Left hindlimb (tissue), 1 donor: ENCODE measurements at regions not wholly inside any gene's neighbourhood (a gene's known extent, or its start where the extent isn't known, plus 50 kb on each side); places are given as distances from the start of the nearest gene placed in this dataset.

Source experiments
- DNase-seq: peaks from one replicate; pipeline ENCODE4 v3.0.0-alpha.2; 2018

DNA sequence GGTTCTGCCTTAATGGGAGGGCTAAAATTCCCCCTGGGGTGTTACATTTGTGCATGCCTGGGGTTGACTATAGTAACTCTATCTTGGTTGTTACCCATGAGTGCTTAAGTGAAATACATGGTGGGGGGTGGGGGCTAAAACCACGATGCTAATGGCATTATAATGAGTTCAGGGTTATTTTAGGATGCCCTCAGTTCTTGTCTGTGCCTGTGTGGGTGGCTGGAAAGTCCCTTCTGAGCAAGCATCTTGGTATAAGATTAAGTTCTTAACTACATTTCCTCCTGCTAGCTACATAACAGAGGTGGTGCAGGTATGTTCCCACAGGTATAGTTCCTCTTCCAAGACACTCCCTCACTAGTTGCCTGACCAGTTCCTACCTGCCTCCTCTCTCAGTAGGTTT lies 822.3 kb downstream of the LRFN5 start:
- no peak for DNase-seq

DNA sequence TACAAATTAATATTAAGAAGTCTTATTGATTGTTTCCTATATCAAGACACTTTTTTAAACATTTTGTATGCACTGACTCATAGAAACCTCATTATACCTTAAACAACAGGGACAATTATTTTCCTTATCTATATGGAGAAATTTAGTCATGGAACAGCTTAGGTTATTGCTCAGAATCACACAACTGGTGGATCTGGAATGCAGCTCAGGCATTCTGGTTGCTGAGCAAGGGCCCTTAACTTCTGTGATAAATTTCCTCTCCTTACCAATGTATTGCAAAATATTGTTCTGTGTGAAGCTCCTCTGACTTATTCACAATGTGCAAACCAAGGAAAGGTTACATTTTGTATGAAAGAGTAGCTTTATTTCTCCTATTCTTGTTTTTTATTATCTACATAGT lies 817.8 kb downstream of the LRFN5 start:
- no peak for DNase-seq

DNA sequence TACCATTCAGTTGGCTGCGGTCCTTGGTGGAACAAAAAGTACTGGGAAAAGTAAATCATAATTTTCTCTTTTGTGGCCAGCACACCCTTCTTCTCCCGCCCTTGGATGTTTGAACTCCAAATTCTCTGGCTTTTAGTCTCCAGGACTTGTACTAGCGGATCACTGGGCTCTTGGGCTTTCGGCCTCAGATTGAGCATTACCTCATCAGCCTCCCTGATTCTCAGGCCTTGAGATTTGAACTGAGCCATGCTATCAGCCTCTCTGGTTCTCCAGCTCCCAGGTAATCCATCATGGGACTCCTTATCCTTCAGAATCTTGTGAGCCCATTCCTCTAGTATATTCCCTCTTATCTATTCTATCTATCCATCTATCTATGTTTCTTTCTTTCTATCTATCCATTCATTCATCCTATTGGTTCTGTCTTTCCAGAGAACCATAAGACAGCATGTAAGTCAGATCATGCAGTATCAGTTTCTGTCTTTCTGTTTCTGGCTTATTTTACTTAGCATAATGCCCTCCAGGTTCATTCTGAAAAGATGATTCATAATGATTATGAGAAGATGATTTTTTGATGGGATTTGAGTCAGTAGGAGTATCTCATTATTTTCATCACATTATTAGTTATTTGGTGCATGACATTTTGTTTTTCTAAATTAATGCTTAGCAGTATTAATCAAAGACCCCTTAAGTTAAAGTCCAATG lies 814.9 kb downstream of the LRFN5 start:
- no peak for DNase-seq

DNA sequence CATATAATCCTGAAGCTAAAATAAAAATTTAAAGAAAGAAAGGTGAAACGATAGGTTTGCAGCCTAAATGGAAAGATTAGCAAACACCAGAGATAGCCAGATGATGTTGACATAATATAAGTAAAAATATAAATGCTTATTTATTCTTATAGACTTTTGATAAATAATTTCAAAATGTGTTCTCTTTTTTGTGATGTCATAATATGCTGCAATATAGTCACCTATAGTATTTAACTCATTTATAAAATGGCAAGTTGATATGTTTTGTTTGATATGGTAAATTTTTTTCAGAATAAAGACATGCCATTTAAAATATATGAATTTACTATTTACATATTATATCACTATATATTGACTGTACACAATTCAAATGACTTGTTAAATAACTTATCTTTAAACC lies 813.4 kb downstream of the LRFN5 start:
- DNase-seq, result no peak

DNA sequence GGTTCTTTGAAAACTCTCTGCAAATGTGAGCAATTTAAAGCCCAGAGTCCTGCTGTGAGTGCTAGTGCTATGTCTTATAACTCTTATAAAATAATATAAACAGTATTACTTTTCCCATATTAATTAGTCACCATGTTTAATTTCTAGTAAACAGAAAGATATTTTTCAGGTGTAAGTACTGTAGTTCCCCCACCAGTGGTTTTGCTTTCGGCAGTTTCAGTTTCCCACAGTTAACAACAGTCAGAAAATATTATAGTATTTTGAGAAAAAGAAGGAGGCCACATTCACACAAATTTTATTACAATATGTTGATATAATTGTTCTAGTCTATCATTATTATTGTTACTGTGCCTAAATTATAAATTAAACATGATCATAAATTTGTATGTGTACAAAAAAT lies 800.5 kb downstream of the LRFN5 start:
- no peak for DNase-seq

DNA sequence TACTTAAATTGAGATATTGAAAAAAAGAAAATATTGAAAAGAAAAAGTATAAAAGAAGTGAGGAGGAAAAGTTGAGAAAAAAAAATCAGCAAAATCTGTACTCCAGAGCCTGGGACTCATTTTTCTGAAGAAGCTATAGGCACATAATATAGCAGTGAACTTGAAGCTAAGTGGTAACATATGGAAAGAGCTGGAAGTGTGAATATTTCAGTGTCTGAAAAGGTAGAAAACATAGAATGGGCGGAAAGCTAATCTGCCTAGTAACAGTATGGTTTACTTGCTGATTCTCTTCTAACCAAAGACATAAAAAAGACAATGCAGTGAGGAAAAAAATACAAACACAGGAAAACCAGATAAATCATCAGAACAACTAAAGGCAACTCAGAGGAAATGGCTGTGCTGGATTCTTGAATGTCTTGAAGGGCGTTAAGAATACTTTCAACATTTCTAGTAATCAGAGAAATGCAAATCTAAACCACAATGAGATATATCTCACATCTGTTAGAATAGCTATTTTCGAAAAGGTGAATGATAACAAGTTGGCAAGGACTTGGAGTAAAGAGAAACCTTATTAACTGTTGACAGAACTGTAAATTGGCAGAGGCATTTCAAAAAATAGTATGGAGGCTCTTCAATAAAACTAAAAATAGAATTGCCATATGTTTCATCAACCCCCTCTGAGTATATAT lies 784.6 kb downstream of the LRFN5 start:
- DNase-seq, result no peak

DNA sequence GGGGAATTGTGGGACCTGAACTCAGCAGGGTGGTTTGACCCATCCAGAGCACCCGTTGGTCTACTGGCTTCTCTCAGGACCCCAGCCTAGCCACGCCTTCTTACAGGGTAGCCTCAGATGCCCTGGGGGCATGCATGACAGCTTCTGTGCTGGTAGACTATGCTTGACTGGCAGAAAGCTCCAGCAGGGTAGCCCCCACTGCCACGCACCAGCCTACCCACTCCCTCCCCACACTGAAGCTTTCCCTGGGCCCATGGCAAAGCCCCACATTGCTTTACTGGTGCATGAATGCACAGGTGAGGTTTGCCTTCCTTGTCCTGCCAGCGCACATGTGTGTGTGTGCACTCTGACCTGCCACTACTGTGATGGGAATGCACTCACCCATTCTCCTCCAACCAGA lies 772.2 kb downstream of the LRFN5 start:
- peak; percentile 21 for DNase-seq

DNA sequence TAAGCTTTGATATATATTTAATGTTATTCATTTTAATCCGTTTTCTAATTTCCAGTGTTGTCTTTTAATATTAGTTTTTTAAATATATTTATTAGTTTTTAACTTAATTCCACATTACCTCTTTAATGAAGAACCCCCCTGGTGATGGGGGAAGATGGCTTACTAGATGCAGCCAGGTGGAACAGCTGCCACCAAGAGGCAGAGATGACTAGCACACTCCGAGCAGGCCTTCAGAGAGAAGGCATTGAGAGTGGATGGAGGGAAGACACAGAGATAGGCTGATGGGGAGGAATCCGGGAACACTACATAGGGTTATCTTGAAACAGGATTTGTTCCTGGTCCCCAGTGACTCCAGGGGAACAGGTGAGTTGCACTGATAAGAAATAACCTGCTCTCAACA lies 771.6 kb downstream of the LRFN5 start:
- DNase-seq, result no peak

DNA sequence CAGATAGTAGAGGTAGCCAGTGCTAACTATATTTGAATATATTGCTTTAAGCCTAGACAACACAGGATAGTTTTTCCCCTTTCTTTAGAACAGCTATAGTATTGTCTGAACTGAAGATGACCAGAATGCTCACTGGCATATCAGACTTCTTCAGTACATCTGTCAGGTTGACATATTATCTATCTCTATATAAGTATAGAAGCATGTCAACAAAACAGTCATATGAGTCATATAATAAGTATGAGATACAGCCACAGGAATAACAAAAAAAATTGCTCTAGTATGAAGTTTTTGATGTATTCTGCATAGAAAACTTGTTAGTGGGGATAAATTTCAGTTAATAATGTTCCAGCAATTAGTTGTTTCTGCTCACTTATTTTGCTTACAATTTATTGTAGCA lies 767.7 kb downstream of the LRFN5 start:
- DNase-seq, result no peak

DNA sequence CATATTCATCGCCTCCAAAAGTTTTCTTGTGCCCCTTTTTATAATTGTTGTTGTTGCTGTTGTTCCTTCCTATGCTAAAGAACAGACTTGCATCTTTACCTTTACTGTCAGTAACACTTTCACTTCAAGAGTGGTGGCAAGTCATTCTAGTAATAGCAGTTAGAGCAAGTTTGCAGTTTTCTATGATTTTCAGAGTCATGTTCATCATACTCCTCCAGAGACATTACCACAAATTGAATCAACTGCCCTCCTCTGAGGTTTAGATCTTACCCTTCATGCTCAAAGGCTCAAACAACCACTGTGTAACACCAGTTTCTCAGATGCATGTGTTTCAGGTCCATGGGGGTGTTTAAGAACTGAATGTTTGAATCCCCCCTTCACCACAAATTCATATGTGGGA lies 763.4 kb downstream of the LRFN5 start:
- DNase-seq, result no peak

DNA sequence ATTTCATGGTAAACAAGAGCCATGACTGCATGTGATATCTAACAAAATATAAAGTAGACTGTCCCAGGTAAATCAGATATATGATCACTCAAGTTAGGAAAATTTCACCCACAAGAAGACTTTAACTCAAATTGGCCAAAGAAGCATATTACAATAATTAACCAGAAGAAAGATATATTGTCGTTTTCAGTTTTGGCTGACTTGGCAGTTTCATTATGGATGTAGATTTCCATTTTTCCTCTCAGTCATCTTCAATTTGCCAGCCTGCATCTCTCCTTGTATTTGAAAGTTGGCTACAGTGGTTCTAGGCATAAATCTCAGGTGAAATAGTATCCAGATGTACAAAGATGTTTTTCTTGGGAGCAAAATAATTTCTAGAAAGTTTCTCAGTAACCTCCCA lies 761.6 kb downstream of the LRFN5 start:
- DNase-seq, result no peak

DNA sequence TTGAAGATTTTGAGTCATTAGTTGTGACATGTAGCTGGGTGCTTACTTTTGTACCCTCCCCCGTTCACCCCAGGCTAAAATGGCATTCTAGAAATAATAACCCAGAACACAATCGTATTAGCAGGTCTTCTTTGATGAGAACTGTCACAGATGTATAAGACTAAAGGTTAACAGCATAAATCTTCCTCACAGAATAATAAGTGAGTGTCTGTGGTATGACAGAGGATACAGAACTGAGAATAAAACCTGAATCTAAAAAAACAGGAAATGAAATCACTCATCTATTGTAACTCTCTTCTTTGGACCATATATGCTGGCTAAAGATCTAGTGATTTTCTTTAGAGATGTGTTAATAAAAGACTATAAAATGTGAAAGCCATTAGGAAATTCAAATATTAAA lies 746.6 kb downstream of the LRFN5 start:
- no peak for DNase-seq

DNA sequence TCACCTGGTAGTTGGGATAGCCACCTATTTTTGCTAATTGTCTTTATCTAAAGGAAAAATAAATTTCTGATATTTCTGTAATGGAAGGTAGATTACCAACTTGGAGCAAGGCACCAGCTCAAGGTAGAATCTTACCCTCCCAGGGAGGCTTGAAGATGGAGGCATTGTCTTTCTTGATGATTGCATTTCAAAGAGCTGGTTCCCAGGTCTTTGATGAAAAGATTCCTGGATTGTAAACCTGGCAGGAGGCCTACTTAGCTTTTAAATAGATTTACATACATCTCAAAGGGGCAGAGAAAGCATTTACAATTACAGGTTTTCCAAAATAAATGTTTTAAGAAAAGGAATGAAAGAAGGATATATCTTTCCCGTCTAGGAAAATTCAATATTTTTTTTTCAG lies 729.2 kb downstream of the LRFN5 start:
- no peak for DNase-seq

DNA sequence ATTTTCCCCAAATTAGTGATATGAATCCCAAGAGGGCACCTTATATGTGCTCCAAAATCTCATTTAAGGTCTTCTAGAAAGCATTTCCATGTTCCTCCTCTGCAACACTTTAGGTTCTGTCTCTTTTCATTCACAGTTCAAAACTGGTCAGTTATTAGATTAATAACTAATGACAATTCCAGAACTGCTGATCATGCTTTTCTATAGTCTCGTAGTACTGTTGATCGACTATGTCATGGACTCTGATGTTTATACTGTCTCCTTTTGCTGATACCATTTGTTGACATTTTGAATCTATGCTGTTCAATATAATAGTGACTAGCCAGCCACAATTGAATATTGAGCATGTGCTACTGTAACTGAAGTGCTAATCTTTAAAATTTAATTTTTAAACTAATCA lies 728.3 kb downstream of the LRFN5 start:
- no peak for DNase-seq

DNA sequence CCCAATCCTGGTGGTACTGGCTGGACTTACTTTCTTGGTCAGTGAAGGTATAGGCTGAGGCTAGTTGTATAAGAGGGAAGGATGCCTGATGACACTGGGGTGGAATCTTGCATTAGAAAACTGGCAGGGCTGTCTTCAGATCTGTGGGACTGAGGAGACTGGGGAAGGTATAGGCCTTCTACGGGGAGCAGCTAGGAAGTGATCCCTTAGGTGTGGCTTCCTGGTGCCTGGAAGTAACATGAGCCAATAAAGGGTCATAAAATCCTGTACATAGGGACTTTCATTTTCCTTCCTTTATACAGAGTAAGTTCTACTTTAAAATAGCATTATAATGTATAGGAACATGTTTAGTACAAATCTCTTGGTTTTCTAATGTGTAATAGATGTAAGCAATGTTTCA lies 716.8 kb downstream of the LRFN5 start:
- no peak for DNase-seq

DNA sequence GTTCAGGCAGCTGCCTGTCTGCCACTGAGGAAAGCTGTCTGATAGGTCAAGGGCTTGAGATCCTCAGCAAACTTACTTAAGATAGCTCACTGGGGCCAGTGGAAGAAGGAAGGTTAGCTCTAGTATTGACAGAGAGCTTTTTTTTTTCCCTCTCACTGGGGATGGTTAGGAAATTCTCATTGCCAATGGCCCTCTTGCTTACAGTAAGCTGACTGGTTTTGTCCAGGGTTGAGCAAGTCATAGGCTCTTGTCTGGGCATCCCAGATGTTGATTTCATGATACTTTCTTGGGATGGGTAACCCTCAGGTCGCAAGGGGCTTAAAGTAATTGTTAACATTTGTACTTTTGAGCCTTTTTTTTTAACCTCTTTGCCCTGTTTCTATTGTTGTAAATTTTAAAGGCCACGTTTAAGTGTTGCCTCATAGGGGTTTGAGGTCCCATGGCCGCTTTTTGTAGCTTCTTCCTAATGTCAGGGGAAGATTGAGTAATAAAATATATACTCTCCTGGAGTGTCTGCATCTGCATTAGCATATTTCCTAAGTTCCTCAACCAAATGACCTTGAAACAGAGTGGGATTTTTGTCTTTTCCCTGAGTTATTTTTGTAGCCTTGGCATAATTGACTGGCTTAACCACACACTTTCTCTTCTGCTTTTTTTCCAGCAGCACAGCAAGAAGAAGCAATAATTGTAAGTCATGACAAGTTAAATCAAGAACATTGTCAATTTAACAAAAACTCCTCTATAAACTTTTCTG lies 716.0 kb downstream of the LRFN5 start:
- no peak for DNase-seq

DNA sequence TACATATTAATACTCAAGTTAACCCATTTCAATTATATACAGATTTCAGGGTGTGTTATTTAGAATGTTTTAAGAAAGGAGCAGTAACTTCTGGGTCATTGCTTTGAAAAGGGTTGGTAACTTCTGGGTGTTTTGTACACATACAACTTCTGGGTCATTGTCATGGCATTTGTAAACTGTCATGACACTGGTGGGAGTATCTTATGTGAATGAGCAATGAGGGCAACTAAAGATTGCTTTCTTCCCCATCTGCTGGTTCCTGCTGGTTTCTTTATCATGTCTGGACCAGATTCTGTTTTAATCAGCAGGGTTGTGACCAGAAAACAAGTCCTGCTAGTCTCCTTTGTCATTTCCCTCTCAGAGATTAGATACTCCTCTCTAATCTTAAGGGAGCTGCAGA lies 713.3 kb downstream of the LRFN5 start:
- no peak for DNase-seq

DNA sequence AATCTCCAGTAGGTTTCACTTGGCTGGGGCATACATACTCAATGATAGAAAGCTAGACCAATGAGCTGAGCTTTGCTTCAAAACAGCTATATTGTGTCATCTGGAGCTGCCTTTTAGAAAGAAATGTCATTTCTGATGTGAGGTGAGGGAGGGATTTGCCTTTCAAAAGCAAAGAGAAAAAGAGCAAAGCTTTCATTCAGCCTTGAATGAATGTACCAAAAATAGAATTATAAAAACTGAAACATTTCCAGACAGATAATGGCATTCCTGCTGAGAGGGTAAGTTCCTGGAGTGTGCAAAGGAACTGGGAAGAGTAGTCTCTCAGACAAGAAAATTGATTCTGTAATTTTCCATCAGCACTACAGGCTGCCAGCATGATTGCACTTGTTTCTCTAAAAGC lies 710.0 kb downstream of the LRFN5 start:
- no peak for DNase-seq

DNA sequence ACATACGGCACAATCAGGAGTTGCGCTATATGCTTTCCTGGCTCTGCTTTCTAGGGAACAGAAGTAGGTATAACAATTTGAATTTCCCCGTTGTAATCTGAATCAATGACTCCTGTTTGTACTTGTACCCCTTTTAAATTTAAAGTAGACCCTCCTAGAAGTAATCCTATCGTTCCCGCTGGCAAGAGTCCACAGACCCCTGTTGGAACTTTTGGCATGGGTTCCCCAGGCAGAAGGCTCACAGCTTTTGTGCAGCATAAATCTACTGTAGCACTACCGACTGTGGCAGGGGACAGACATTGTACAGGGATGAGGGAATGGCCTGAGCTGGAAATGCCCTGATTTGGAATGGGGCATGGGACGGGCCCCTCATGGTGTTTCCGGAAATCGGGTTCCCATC lies 705.2 kb downstream of the LRFN5 start:
- no peak for DNase-seq

DNA sequence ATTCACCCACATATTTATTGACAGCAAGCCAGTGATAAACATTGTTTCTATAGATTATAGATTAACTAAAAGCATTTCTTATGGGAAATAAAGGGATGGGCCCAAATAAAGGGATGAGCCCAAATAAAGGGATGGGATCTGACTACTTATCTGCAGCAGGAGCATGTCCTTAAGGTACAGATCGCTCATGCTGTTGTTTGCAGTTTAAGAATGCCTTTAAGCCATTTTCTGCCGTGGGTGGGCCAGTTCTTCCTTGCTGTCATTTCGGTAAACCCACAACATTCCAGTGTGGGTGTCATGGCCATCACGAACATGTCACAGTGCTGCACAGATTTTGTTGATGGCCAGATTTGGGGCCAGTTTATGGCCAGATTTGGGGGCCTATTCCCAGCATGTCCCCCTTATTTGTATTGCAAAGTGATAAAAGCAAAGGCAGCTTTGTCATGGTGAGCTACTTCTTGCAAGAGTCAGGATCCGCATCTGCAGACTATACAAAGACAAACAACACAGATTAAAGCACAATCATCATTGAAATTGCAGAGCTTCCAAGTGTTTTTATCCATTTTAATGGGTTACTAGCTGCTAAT lies 700.7 kb downstream of the LRFN5 start:
- no peak for DNase-seq

DNA sequence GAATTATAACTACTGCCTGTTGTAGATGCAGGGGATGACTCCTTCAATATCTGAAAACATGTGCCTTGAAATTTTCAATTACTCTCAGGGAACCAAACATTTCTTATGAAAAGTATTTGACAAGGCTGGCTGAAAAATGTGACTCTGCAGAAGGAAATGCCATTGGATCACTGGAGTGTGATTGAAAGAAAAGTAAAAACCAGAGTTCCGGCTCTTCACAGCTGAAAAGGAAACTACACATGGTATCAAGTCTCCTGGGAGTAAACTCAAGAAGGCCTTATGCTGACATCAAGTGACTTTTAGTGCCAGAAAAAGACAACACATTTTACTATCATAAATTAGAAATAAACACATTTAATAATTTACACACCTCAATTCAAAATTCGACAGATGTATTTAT lies 693.0 kb downstream of the LRFN5 start:
- DNase-seq, result no peak

DNA sequence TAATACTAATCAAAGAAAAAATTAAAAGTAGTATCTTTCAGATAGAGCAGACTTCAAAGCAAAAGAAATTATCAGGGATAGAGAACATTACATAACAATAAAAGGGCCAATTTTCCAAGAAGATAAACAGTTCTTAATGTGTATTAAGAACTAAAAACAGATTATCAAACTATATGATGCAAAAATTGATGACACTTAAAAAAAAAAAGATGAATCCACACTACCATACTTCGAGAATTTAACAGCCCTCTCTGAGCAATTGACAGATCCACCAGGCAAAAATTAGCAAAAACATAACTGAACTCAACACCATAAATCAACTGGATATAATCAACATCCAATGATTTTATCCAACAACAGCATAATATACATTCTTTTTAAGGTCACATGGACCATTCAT lies 686.5 kb downstream of the LRFN5 start:
- no peak for DNase-seq

DNA sequence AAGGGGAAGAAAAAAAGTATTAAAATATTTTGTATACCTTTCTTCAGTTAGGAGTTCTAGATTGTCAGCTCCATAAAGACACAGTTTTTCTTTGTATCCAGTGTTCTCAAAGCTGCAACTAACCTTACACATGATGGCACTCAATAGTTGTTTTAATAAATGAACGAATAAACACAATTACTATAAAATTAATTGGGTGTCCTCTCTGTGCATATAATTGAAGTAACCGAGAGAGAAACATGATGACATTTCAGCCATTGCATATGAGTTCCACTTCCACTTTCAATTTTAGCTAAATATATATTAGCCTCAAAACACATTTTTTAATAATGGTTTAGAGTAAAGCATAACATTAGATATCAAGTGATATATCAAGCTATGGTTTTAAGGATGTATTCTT lies 671.2 kb downstream of the LRFN5 start:
- no peak for DNase-seq

DNA sequence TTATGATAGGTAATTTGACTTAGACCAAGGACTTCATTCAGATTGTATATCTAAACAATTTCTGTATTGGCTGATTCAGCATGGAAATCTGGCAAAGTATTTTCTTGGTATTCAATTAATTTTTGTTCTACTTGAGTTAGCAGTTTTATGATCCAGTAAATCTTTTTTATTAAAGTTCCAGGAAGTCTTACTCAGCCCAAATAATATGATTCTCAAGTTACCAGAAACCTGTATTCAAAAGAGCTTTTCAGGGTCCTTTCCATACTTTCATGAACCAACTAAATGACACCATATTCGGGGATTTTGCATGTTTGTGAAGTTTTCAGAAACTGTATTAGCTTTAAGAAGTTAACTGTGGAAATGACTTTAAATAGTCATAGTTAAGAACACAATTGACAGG lies 662.6 kb downstream of the LRFN5 start:
- no peak for DNase-seq
